IPS-NIHi7 (cell line): ENCODE measurements at regions not wholly inside any gene's neighbourhood (a gene's known extent, or its start where the extent isn't known, plus 50 kb on each side); places are given as distances from the start of the nearest gene placed in this dataset.
"Not testable (repeated sequence)": the region's sequence is repeated elsewhere in the genome, so short reads cannot be mapped to it uniquely, and the experiment has no call there.

ENCODE experiments used
- DNase-seq: peaks from one replicate; pipeline ENCODE4 v3.0.0; 2012; ENCODE audit warnings: mixed read lengths; ENCODE audit errors: extremely low spot score

DNA sequence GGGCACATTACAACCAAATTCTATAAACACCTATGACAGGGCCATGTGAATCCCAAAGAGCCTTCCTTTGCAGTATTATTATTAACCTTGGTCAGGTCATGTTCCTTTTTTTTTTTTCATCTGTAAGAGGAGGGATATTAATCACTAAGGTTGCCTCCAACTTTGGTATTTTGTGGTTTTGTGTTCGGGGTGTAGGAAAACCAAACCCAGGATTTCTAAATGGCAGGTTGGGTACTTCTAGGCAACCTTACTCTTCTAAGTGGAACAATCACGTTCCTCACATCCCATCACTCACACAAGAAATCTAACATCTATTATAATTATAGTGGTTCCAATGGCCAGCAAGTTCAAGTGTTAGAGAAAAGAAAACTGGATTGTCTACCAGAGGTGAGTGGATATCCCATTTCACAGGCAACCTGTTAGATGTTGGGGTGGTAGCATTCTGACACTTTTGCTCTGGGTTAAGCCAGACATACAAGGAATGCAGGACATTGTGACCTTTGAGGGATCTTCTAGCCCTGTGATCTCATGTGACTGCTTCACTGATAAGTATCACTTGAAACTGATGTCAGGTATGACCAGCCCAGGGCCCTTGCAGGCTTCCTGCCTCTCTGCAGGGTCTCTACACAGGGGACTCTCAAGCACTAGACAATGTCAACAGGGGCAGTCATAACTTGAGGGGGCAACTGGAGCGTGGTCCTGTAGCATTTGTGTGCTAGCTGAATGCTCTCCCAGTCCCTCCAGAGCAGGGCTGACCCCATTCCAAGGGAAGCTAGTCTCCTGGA is 126.2 kb upstream of the VLDLR start:
- DNase-seq = no peak

DNA sequence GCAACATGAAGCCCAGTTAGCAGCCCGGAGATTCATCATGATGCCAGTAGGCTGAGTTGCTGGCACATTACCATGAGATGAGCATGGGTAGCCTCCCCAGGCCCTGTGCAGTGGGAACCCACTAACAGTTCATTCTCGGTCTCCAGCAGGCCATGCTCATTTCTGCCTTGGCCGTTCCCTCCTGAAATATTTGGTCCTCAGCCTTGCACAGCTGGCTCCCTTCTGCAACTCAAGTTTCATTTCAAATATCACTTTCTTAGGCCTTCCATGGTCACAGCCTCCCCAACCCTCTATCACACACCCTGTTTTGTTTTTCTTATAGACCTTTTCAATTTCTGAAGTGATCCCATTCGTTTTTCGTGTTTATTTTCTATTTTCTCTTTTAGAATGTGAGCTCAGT is 125.4 kb upstream of the VLDLR start:
- no peak for DNase-seq

DNA sequence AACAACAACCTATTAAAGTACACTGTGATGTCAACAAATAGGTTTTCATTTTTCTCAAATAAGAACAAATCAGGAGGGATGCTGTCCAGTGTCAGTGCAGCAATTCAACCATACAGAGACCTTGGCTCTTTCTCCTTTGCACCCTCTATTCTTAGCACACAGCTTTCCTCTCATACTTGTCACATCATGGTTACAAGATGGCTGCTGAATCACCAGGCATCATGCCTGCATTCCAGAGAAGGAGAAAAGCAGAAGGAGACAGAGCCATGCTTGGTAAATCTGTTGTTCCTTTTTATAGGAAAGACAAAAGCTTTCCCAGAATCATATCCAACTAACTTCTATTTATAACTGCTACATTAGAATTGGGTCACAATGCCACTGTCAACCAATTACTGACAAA is 124.7 kb upstream of the VLDLR start:
- no peak for DNase-seq

GRCh38 chr9:2497666-2498400 is 123.8 kb upstream of the VLDLR start:
- peak; percentile 18 for DNase-seq

- DNase-seq = no peak
Observed at GRCh38 chr9:2502210-2502609, 119.4 kb upstream of the VLDLR start.

- no peak for DNase-seq
Observed at GRCh38 chr9:2502760-2503159, 118.8 kb upstream of the VLDLR start.

DNA sequence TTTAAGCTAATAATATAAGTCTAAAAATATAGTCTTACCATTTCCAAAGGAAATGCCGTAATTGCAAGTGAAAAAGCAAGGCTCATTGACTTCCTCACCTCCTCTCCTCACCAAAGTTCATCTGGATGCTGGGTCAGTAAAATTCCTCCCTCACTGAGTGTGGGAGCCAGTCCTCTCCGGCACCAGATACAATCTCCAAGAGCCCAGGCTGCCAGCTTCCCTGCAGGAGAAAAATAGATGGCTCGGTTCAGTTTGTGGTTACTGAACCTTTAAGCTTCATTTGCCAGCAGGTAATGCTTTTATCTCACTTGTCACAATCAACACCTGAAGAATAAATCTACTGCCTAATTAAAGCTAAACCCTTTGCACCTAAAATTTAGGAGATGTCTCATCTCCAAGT is 115.3 kb upstream of the VLDLR start:
- no peak for DNase-seq

- no peak for DNase-seq
Observed at GRCh38 chr9:2523591-2523990, 98.0 kb upstream of the VLDLR start.

DNA sequence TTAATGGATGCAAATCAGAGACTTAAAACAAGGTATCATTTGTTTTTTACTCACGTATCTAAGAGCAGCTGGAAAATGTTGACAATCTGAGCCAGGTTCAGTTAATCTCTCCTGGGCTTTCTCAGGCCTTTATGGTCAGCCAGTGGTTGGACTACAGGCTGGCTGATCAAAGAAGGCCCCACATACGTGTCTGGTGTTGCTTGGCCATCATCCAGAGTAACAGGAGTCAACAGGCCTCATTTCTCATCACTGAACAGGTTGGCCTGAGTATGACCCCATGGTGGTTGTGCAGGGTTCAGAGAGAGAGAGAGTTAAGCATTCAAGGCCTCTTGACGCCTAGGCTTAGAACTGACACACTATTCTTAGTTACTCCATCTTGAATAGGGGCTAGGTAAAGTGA is 97.0 kb upstream of the VLDLR start:
- DNase-seq = no peak

DNA sequence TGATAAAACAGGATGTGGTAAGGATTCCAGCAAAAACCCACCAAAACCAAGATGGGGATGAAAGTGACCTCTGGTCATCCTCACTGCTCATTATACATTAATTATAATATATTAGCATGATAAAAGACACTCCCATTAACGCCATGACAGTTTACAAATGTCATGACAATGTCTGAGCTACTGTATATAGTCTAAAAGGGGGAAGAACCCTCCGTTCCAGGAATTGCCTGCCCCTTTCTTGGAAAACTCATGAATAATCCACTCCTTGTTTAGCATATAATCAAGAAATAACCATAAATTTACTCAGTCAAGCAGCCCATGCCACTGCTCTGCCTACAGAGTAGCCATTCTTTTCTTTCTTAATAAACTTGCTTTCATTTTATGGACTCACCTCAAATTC is 96.4 kb upstream of the VLDLR start:
- DNase-seq = no peak

DNA sequence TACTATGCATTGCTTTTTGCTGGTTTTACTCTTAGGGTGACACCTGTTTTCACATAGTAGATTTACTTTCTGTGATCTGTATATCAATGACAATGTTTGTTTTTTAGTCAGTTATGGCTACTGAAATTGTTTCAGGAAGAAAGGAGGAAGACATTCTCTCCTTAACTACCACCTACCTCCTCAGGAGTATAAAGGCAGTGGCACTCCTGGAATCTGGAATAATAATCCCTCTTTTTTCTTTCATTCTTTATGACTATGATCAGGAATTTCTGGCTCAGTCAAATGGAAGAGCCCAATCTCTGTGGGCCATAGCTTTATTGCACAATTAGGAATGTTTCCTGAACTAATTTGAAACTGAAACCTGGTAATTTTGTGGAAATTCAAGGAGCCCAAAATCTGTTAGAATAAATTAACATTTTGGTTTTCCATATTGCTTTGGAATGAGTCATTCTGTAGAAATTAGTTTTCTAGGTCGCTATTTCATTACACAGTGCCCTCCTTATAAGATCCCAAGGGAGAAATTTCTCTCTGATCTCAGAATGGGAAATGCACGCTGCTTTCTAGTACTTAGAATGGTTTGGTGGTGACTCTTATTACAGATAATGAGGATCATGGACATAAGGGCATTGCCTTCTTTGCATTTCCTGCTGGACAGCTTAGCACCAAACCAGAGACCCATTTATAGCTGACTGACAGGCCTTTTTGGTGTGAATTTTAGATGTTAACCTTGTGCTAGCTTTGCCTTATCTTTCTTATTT is 95.3 kb upstream of the VLDLR start:
- no peak for DNase-seq

GRCh38 chr9:2531481-2531880 is 90.1 kb upstream of the VLDLR start:
- DNase-seq = no peak

DNA sequence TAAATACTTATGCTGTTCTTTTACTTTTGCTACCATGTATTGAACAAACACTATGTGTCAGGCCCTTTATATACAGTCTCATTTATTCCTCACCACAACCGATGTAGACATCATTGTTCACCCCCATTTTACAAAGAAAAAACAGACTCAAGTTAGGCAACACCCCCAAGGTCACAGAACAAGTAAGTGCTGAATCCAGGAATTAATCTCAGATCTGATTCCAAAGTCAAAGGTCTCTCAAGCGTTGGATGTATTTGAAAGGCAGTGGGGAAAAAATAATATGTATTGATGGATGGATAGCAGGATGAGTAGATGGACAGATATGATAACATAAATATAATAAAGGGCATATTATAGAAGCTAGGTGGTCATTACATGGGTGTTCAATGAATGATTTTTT is 85.1 kb upstream of the VLDLR start:
- DNase-seq = no peak

- DNase-seq = no peak
Observed at GRCh38 chr9:2545881-2546490, 75.6 kb upstream of the VLDLR start.

DNA sequence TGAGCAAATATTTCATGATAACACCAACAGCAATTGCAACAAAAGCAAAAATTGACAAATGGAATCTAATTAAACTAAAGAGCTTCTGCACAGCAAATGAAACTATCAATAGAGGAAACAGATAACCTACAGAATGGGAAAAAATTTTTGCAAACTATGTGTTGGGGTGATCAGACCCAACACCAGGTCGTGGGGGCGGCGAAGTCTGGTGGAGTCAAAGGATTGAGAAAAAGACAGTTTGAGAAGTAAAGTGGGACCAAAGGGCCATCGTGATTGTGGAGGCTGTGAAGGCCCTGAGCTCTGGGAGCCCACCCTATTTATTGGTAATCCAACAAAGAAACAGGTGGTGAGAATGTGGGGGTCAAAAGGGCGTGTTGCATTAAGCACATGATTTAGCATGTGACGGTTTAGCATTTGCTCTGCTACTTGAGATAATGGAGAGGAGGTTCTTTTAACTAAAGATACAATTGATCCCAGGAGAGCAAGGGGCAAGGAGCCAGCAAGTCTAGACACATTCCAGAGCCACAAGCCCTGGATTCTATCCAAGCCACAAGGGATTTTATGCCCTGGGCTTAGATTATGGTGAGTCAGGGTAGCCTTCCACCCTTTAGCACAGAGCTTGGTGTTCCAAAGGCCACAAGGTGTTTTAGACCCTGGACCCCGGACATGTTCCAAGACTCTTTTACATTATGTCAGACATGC is 65.5 kb upstream of the VLDLR start:
- DNase-seq = not testable (repeated sequence)

DNA sequence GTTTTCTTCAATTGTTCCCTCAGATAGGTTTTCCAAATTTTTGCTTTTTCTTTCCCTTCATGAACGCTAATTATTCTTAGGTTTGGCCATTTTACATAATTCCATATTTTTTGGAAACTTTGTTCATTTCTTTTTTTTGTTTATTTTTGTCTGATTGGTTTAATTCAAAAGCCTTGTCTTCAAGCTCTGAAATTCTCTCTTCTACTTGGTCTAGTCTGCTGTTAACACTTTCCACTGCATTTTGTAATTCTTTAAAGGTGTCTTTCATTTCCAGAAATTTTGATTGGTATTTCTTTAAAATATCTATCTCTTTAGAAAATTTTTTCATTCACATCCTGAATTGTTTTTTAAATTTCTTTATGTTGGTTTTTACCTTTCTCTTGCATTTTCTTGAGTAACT is 63.9 kb upstream of the VLDLR start:
- DNase-seq = no peak

- no peak for DNase-seq
Observed at GRCh38 chr9:2559192-2560152, 62.1 kb upstream of the VLDLR start.

DNA sequence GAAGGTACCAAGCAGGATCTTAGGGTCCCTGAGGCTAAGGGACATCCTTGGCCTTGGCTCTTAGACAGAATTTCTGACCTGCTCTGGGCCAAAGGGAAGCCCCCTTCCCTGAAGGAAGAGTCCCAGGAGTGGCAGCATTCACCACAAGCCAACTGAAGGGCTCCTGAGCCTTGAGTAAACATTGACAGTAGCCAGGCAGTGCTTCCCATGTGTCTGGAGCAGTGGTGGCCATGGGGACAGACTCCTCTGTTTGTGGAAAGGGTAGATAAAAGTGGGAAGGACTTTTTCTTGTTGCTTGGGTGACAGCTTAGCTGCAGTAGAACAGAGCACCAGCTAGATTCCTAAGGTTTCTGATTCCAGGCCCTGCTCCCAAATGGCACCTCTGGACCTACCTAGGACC is 61.4 kb upstream of the VLDLR start:
- no peak for DNase-seq

- DNase-seq = no peak
Observed at GRCh38 chr9:2565676-2566340, 55.8 kb upstream of the VLDLR start.

DNA sequence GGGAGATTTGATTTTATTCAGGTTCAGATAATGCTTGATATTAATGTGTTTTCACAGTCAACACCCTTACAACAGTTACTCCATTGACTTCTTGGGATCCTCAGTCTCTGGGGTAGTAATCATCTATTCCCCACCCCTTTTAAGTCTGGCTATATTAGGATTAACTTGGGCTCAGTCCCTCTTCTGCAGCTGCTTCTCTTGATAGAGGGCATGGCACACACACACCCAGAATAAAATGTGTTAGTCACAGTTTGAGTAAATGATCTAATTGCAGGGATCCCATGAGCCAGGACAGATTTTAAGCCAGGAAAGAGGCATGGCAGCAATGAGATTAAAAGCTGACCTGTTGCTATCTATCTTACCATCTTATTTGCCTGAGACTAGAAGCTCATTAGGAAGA is 53.7 kb upstream of the VLDLR start:
- no peak for DNase-seq
